ENCODE measurements at regions not wholly inside any gene's neighbourhood (a gene's known extent, or its start where the extent isn't known, plus 50 kb on each side); places are given as distances from the start of the nearest gene placed in this dataset.
"Not testable (repeated sequence)": the region's sequence is repeated elsewhere in the genome, so short reads cannot be mapped to it uniquely, and the experiment has no call there.

GRCh38 chr5:135094339-135095051 is 60.5 kb upstream of the PITX1 start:
- DNase-seq (ENCODE audit: low read depth): no peak

GRCh38 chr5:135093483-135093882 is 59.5 kb upstream of the PITX1 start:
- not testable (repeated sequence) for DNase-seq (ENCODE audit: low read depth)

- DNase-seq (ENCODE audit: low read depth): no peak
Measured at GRCh38 chr5:135092476-135092875, 58.4 kb upstream of the PITX1 start.

GRCh38 chr5:135091286-135091685 is 57.3 kb upstream of the PITX1 start:
- DNase-seq (ENCODE audit: low read depth): no peak

- DNase-seq (ENCODE audit: low read depth): no peak
Measured at GRCh38 chr5:135089912-135090311, 55.9 kb upstream of the PITX1 start.

- no peak for DNase-seq (ENCODE audit: low read depth)
Measured at GRCh38 chr5:135088911-135089310, 54.9 kb upstream of the PITX1 start.

- no peak for DNase-seq (ENCODE audit: low read depth)
Measured at GRCh38 chr5:135087950-135088349, 53.9 kb upstream of the PITX1 start.

- DNase-seq (ENCODE audit: low read depth): no peak
Measured at GRCh38 chr5:135085936-135086725, 52.1 kb upstream of the PITX1 start.

- no peak for DNase-seq (ENCODE audit: low read depth)
Measured at GRCh38 chr5:135085133-135085935, 51.3 kb upstream of the PITX1 start.
